PC-9 (cell line): ENCODE measurements at regions not wholly inside any gene's neighbourhood (a gene's known extent, or its start where the extent isn't known, plus 50 kb on each side); places are given as distances from the start of the nearest gene placed in this dataset.

ENCODE experiments used
- CTCF ChIP-seq: fragments of 200-600 bp; sonication (generic); conservative IDR thresholded peaks from 2 replicates; pipeline ENCODE4 v1.6.1; 2017; ENCODE audit warnings: mixed run types, antibody characterized with exemption, mild to moderate bottlenecking, moderate library complexity
- EZH2 ChIP-seq: fragments of 200-600 bp; sonication (generic); IDR thresholded peaks from 2 replicates; pipeline ENCODE4 v1.8.0; 2017; ENCODE audit warnings: antibody characterized with exemption, low read depth

GRCh38 chr18:67354091-67354490 is 162.4 kb downstream of the DSEL start:
- TF ChIP-seq CTCF, result no peak
- no peak for TF ChIP-seq EZH2
